Psoas muscle (tissue), 7 donors: ENCODE measurements at regions not wholly inside any gene's neighbourhood (a gene's known extent, or its start where the extent isn't known, plus 50 kb on each side); places are given as distances from the start of the nearest gene placed in this dataset.

ENCODE experiments used
- ATAC-seq, 4 donors: fragments of 200-7000 bp; cut with Tn5 transposase; one replicate each; pipeline ENCODE4 v1.9.1; 2020; ENCODE audit warnings: moderate library complexity in 3 of 4, mild to moderate bottlenecking in 2 of 4
- DNase-seq, 2 donors: peaks; one replicate each; pipeline ENCODE4 v3.0.0-alpha.2; 2020
- H3K27ac ChIP-seq: fragments of 200-600 bp; one replicate; pipeline ENCODE4 v1.8.0; 2022
- H3K27me3 ChIP-seq, 3 donors: fragments of 200-600 bp in 1 of 3; one replicate each; pipeline versions ENCODE4 v1.6.1 to v1.8.0; 2013 to 2022; ENCODE audit warnings: low read length in 2 of 3, mild to moderate bottlenecking in 2 of 3, moderate library complexity in 1 of 3; ENCODE audit not compliant: insufficient read depth in 3 of 3
- H3K36me3 ChIP-seq, 2 donors: fragments of 200-600 bp in 1 of 2; one replicate each; pipeline versions ENCODE4 v1.6.1 to v1.8.0; 2013 to 2022; ENCODE audit warnings: low read depth in 1 of 2, mild to moderate bottlenecking in 1 of 2, moderate library complexity in 1 of 2; ENCODE audit not compliant: insufficient read depth in 1 of 2
- H3K4me1 ChIP-seq: fragments of 200-600 bp; one replicate; pipeline ENCODE4 v1.8.0; 2022
- H3K4me3 ChIP-seq: fragments of 200-600 bp; one replicate; pipeline ENCODE4 v1.8.0; 2022; ENCODE audit warnings: mild to moderate bottlenecking
- H3K9me3 ChIP-seq: fragments of 200-600 bp; one replicate; pipeline ENCODE4 v1.8.0; 2022
- WGBS, 3 donors: extraction: QIAGEN DNeasy Blood & Tissue Kit; methylation state at CpG; one replicate each; pipeline versions ENCODE4 v1.1.6 to v1.1.7; 2013; 5-methylcytosine and 5-hydroxymethylcytosine counted together
- intact Hi-C, 2 donors: fragments of 100-400 bp; cut with DNase I; formaldehyde crosslinking; loops; one replicate each; pipeline versions ENCODE4 v1.11.0 to v1.14.2; 2022
- TF ChIP-seq, protein P1 (sequence below): fragments of 200-600 bp; IDR thresholded peaks from one replicate; pipeline ENCODE4 v1.8.0; 2022; ENCODE audit warnings: antibody characterized with exemption
- donor health status: healthy with polysubstance abuse.
- donor health status: DM: no; HTN: no; CAD: no; lungs with moderate emphysema.
- donor health status: Bipolar disorder and iron deficiency.
- donor health status: healthy.
- donor health status: DM: yes; HTN: yes; CAD: no.
- donor health status: DM: no; HTN: no; CAD: no.
- donor health status: DM: yes; HTN: yes; CAD: no.

DNA sequence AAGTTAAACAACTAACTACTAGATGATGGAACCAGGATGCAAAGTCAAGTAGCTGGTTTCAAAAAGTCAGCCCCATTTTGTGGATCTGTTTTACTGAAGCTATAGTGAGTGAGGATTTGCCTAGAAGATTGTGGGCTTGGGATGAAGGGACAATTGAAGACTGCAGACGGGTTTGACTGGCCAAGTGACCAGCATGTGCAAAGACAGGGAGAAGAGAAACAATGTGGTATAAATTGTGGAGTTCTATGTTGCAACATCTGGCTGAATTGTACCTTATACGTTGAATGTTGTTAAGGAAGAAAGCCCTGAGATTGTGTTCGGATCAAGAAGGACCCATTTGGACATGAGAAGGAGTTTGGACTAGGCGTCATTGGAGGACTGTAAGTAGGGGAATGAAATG lies 101.8 kb downstream of the MAT2B start:
- TF ChIP-seq, protein P1, sequence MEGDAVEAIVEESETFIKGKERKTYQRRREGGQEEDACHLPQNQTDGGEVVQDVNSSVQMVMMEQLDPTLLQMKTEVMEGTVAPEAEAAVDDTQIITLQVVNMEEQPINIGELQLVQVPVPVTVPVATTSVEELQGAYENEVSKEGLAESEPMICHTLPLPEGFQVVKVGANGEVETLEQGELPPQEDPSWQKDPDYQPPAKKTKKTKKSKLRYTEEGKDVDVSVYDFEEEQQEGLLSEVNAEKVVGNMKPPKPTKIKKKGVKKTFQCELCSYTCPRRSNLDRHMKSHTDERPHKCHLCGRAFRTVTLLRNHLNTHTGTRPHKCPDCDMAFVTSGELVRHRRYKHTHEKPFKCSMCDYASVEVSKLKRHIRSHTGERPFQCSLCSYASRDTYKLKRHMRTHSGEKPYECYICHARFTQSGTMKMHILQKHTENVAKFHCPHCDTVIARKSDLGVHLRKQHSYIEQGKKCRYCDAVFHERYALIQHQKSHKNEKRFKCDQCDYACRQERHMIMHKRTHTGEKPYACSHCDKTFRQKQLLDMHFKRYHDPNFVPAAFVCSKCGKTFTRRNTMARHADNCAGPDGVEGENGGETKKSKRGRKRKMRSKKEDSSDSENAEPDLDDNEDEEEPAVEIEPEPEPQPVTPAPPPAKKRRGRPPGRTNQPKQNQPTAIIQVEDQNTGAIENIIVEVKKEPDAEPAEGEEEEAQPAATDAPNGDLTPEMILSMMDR: no peak
- Histone ChIP-seq H3K36me3 (no peaks in the 10 kb centered on the region), H3K4me3 (no peak overlapping the region), H3K4me1 (no peaks in the 10 kb centered on the region), H3K27ac (no peak overlapping the region), H3K27me3 (peaks cover 0 to 3% (median 0%) of the 10 kb centered on the region in 3 donors), H3K9me3 (no peaks in the 10 kb centered on the region)
- DNase-seq: no peak
- ATAC-seq: no peak
- intact Hi-C loops: no loop called here
- WGBS, 3 donors: 82 to 89% (median 86%) methylated on average over 4 of the region's 4 CpGs

DNA sequence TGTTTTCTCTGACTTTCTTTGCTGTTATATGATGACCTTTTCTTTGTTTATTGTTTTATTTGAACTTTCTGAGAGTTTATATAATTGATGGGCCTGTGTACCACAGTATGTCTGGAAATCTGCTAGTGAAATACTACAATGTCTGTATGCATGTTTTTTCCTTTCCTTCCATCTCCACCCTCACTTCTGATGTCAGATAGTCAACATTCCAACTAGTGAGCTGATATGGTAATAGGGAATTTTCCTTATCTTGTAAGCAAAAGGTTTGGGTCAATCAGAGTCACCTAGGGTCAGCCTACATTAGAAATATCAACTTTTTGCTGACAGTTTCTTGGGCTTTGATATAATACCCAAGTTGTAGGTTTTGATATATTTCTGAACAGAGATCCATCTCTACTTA lies 103.2 kb downstream of the MAT2B start:
- no peaks in the 10 kb centered on the region for H3K36me3 ChIP-seq
- peaks cover 0 to 3% (median 0%) of the 10 kb centered on the region in 3 donors for H3K27me3 ChIP-seq
- no peak for ATAC-seq
- intact Hi-C loops: no loop called here
- no peaks in the 10 kb centered on the region for H3K9me3 ChIP-seq
- H3K27ac ChIP-seq: no peak overlapping the region
- TF ChIP-seq, protein P1: no peak
- H3K4me3 ChIP-seq: no peak overlapping the region
- H3K4me1 ChIP-seq: no peaks in the 10 kb centered on the region
- no peak for DNase-seq

DNA sequence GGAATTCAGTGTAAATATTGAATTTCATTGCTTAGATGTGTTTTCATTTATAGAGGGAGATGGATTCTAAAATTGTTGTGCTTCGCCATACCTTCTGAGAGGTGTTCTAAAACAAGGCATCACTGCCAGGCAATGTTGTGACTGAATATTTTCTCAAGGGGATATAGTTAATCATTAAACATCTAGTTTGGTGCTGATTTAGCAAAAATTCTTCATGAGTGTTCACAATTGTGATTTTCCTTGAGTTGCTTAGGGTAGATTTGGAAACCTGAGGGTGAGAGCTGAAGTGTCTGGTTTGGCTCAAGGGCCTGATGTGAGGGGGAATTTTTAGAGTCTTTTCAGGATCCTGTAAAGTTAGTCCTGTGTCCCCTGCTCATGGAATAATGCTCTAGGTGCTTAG lies 104.5 kb downstream of the MAT2B start:
- 76 to 82% (median 80%) methylated on average over 1 of the region's 1 CpG for WGBS, 3 donors
- Histone ChIP-seq H3K4me1 (no peaks in the 10 kb centered on the region), H3K9me3 (no peaks in the 10 kb centered on the region), H3K4me3 (no peak overlapping the region), H3K36me3 (no peaks in the 10 kb centered on the region), H3K27ac (no peak overlapping the region), H3K27me3 (peaks cover 0 to 3% (median 0%) of the 10 kb centered on the region in 3 donors)
- intact Hi-C loops: no loop called here
- no peak for ATAC-seq
- TF ChIP-seq, protein P1: no peak
- DNase-seq: no peak

DNA sequence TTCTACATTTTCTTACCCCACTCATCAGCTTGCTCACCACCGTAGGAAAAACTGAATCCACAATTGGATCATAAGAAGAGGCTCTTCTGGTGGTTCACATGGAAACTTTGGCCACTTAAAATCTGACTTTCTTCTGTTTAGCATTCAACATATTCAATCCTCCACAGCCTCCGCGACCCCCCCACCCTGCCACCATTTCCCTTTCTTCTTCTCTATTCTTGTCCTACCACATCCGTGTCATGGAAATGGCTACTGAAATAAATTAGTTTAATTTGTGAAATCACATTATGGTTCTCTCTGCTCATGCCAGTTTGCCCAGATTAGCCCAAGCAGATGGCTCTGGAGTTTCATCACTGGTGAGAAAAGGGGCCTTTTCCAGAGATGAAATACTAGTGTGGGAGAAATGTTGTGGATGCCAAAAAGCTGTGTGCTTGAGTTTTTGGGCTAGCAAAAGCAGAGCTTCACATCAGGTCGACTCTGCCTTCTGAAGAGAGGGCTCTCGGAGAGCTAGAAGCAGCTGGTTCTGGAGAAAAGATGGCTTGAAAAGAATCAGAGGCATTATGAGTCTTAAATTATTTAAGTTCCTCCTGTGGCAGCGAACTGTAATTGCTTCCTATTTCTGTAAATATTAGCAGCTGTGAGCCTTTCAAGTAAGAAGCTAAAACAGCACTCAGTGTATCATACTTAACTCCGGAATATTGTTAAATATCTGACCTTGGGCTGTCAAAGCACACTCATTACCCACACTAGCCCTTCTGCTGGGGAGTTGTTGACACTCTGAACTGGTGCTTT lies 107.1 kb downstream of the MAT2B start:
- Histone ChIP-seq H3K27me3 (no peaks in the 10 kb centered on the region), H3K4me1 (no peaks in the 10 kb centered on the region), H3K27ac (no peak overlapping the region), H3K9me3 (no peaks in the 10 kb centered on the region), H3K36me3 (no peaks in the 10 kb centered on the region), H3K4me3 (no peak overlapping the region)
- no peak for DNase-seq
- no peak for ATAC-seq
- TF ChIP-seq, protein P1: no peak
- intact Hi-C loops: no loop called here
- 50 to 68% (median 64%) methylated on average over 8 of the region's 8 CpGs for whole genome bisulfite sequencing, 3 donors

DNA sequence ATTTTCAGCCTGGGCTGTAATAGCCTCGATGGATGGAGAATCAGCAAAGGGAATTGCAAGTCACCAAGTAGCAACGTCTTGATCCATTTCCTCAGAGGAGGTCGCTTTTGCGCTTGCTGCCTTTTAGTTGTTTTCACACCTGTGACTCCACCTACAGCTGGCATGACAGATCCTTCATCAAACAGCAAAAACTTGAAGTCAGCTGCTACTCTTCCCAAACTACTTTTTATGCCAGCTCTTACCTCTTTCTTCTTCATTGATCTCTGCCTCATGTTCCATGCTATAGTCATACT lies 107.7 kb downstream of the MAT2B start:
- H3K4me3 ChIP-seq: no peak overlapping the region
- 59 to 65% (median 63%) methylated on average over 4 of the region's 4 CpGs for WGBS, 3 donors
- TF ChIP-seq, protein P1: no peak

More for the DNA sequence above, 107.7 kb downstream of the MAT2B start:
- H3K27ac ChIP-seq: no peak overlapping the region
- no peaks in the 10 kb centered on the region for H3K27me3 ChIP-seq
- no peaks in the 10 kb centered on the region for H3K4me1 ChIP-seq
- ATAC-seq (no peak), DNase-seq (no peak)
- H3K36me3 ChIP-seq: no peaks in the 10 kb centered on the region
- intact Hi-C loops: no loop called here
- no peaks in the 10 kb centered on the region for H3K9me3 ChIP-seq
